Stimulated activated CD8-positive, alpha-beta memory T cell treated with anti-CD3 and anti-CD28 coated beads, Interleukin-12 subunit alpha, Interleukin-12 subunit beta, amount 100 ng/mL, for 4 hours (primary cell): ENCODE measurements at regions not wholly inside any gene's neighbourhood (a gene's known extent, or its start where the extent isn't known, plus 50 kb on each side); places are given as distances from the start of the nearest gene placed in this dataset.
"Not testable (repeated sequence)": the region's sequence is repeated elsewhere in the genome, so short reads cannot be mapped to it uniquely, and the experiment has no call there.

Source experiments
- DNase-seq: peaks from one replicate; pipeline ENCODE4 v3.0.0-alpha.2; 2020; ENCODE audit warnings: low read depth

DNA sequence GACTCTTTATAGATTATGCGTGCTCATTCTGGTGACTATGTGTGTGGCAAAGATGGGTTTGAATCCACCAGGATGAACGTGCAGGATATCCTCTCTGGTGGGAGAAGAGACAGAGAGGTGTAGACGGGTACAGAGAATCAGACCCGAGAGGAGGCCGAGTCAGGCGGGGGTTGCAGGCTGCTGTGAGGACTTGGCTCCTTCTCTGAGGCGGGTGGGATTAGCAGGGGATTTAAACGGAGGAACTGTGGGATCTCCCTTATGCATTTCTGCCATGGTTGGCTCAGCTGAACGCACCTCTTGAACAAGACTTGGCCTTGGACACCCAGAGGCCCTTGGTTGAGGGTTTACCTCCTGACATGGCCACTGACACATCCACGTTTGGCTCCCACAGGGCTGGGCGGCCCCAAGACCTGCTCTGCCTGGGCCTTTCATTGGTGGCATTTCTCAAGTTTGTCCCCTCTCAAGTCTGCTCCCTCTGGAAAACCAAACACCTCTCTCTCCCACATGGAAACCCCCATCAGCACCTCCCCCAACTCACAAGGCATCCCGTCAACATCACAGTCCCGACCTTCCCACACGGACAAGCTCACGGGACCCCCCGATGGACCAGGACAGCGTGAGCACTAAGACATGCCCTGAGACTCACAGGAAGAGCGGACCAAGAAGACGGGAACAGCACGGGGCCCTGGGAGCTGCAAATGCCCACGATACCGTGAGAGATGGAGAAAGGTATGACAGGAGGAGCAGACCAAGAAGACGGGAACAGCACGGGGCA lies 158.3 kb downstream of the RTP5 start:
- DNase-seq, result no peak

DNA sequence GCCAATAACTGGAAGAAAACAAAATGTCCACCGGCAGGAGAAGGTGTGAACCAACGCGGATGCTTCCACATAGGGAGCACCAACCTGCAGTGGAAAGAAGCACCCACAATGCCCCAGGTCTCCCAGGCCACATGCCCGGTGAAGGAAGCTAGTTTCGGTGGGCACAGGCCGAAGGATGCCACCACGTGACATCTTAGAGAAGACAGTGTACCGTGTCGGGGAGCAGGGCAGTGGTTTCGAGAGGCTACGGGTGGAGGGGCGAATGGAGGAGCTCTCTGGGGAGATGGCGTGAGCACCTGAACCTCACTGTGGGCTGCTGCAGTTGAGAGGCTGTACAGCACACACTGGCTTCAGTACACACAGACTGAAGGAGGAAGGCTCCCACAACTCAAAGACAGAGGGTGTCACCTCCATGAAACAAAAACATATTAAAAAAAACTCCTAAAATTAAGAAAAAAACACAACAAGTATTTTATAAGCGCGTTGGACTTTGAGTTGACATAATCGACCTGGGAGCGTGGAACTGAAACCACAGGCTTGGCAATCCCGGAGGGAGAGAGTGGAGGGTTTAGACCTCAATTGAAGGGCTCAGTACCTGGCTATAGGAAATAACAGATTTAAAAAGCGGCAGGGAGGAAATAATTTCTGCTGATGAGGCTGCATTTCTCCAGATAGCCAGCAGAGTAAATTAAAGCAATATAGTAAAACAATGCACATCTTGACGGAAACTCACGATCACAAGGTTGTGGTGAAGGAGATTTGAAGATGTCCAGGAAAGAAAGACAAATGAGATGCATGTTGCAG lies 160.1 kb downstream of the RTP5 start:
- DNase-seq, result no peak

DNA sequence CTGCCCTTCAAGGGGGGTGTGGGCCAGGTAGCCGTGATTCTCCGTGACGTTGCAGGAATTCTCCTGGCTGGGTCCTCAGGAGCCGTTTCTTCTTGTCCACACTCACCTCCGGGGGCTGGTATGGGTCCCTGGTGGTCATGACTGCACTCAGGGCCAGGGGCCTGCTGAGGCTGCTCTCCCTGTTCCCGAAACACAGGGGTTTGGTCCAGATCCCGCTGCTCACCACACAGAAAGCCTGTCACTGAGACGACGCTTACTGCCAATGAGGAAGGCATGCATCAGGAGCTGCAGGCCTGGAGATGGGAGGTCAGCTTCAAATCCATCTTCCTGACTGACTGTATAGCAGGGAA lies 160.7 kb downstream of the RTP5 start:
- no peak for DNase-seq

DNA sequence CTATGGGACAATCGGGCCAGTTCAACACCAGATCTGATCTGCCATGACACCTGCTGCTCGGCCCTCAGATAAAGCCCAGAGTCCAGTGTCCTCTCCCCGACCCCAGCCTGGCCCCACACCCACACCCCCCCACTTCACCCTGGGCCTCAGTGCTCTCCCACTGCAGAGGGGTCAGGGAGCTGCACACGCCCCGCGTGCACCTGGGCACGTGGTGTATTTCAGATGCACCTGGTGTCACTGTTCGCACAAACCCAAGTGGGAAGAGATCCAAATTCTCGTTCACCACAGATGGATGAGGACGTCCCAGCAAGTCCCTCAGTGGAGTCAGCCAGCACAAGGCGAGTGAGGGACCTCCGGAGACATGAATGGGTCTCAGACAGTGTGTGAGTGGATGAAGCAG lies 161.3 kb downstream of the RTP5 start:
- no peak for DNase-seq

DNA sequence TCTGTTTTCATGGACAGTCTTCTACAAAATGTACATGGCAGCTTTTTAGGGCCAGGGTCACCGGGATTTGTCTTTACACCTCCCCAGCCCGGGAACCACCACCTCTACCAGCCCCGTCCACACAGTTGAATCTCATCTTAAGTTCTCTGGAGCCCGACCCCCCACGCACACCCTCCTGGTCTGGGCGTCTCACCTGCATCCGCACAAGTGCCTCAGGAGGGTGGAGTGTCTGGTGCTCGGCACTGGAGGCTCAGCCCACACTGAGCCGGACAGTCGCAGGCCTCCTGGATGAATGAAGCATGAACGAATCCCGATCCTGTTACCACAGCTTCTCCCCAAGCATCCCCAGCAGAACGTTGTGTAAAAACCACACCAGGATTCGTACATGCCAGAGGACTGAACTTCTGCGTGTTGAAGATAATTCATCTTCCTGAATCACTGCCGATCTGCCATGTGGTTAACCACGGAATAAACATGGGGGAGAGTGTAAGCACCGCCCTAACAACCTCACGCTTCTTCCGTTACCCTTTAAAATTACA lies 162.0 kb downstream of the RTP5 start:
- peak; percentile 38 for DNase-seq

DNA sequence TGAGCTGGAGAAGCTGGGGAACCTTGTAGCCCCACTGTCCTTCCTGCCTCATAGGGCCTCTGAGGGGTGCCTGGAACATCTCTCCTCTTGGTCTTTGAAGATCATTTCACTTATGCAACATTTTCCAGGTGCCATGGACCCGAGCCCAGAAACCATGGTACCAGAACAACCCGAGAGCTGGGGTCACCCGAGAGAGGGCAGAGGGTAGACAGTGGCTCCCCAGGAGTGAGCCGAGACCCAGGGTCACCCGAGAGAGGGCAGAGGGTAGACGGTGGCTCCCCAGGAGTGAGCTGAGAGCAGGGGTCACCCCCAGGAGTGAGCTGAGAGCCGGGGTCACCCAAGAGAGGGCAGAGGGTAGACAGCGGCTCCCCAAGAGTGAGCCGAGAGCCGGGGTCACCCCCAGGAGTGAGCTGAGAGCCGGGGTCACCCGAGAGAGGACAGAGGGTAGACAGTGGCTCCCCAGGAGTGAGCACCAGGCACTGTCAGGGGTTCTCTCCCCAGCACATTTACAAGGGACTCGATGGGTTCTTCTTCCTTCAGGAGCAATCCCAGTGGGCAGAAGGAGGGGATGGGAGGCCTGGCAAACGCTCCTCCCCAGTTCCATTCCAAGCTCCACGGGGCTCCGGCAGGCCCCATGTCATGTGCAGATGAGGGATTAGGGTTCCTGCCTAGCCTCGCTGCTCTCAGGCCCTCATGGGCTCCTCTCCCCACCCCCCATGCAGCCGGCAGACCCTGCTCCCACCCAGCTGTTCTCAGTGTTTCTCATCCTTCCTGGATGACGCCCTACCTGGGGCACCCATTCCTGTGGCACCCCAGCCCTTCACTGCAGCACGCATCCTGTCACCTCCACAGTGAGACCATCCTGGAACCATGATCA lies 163.5 kb downstream of the RTP5 start:
- no peak for DNase-seq

DNA sequence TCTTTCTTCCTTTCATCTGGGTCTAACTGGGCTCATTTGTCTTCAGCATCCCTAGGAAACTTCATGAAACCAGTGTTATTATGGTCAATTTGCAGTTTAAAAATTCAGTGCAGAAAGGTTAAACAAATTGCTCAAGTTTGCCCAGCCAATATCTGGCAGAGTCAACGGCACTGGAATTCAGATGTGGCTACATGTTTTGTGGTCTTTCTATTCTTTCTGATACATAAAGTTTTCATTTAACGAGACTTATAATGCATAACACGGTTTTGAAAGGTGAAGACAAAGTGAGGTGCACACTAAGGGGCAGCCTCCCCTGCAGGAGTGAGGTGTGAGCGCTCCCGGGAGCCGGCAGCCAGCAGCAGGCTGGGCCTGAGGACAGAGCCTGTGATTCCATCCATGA lies 164.6 kb downstream of the RTP5 start:
- no peak for DNase-seq

DNA sequence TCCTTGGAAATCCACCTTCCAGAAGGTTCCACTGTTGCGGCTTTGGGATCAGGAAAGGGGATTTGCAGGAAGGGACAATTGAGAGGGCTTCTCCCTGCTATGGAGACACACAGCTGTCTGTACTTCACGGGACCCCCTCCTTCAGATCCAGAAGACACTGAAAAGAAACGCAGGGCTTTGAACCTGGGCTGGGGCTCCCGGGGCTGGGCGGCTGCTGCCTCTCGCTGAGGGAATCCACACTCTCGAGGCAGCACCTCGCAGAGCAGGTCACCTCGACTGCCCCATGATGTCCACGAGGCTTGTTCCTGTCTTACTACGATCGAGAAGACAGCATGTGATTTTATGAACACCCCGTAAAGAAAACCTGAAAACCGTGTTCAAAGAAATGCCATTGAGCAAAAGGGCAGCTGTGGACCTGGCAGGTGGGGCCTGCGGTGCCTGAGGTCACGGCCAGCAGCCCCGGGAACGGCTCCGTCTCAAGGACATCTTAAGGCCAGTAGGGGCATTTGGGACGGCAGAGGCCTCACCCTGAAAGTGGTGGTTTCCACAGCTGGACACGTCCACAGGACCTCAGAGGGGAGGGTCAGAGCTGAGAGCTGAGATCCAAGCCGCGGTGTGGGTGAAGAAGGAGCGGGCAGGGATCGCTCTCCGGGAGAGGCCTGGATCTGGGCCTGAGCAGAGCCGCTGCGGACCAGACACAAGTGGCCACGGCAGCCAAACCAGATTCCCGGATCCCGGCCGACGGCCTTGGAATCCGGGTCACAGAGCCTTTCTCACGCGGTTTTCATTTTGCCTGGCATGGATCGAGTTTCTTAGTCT lies 165.7 kb downstream of the RTP5 start:
- no peak for DNase-seq

DNA sequence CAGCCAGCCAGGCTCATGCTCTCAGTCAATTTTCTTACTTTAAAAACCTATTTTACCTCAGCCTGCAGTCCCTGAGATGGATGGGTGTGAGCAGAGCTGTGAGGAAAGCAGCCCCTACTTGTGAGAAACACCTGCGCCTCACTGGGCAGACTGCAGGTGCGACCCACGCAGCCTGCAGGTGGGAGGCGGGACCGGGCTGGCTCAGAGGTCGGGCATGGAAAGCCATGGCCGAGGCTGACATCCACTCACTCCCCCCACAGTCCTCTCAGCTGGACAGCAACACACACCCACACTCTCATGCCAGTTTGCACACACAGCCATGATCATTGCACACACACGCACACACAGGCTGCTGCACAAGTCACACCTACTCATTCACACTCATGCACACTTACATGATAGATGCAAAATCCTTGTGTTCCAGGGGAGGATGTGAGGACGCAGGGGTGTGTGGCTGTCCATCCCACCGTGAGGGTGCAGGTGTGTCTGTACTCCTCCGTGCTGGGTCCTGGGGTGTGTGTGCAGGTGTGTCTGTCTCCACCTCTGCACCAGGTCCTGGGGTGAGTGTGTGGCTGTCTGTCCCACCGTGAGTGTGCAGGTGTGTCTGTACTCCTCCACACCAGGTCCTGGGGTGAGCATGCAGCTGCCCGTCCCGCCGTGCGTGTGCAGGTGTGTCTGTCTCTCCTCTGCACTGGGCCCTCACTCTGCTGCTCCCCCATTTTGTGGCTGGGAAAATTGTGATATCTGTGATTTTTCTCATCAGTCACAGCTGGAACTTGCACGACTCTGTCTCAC lies 166.5 kb downstream of the RTP5 start:
- DNase-seq, result no peak

DNA sequence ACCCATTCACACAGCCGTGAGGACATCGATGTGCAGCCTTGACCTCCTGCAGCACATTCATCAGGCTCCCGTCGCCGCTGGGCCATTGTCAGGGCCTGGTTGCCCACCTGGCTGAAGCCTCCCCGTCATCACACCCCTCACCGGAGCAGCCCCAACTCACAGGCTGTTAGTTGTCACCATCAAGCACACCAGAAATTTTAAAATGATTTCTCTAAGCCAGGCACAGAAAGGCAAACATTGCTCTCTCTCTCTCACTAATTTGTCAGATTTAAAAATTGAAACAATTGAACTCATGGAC lies 167.1 kb downstream of the RTP5 start:
- no peak for DNase-seq

DNA sequence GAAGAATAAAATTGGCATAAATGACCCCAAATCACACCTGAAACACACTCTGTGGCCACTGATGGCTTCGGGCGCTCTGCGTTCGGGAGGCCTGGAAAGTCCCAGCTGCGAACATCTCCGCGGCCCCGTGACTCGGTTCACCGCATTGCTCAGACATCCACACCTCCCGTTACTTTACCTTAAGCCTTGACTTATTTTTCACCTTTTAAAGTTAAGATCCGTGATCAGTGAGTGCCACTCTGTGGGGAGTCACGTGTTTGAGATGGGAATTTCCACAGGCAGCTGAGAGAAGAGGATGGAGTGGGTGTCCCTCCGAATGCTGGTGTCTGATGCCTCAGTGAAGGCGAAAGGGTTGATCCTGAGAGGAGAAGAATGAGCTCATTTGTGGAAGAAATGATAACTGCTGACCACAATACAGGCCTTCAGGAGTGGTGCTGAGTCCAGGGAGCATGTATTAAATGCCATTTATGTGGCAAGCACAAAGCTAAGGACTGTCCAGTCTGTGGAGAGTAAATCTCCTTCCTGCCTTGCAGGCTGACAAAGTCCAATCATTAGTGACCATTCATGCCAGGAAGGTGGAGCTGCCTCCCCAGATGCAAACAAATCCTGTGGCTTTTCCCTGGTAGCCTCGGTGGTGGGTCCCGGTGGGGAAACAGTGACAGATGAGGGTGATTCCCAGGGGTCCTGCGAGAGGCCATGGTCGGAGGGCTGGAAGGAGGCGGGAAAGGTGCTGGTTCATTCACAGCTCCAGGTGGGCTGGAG lies 168.8 kb downstream of the RTP5 start:
- DNase-seq, result no peak

DNA sequence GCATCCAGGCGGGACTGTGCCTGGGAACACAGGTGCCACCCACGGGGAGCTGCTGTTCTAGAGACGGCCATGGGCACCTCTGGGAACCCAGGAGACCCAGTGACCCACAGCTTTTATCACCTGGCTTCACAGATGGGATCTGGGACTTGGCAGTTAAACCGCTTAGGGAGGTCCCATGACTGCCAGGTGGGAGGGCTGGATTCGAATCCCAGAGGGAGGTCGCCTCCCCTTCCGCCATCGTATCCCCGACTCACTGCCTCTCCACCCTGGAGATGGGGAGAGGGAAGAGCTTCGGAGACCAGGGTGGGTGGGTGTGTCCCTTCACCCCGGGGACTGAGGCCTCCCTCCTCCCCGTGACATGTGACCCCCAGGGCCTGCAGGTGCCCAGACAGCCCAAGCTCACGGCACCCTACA lies 169.4 kb downstream of the RTP5 start:
- DNase-seq, result no peak

DNA sequence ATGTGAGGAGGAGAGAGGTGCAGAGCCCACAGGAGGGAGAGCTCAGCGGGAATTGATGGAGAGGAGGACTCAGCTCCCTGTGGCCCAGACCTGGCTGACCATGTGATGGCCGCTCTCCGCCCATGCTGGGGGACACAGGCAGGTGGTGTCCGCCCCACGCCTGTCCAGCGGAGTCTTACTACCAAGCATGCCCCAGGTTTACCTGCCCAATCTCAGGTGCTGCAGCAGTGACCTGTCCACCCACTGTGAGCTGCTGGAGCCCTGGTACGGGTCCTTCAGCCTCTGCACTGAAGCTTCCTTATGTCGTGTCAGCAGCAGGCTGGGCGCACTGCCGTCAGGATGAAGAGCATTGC lies 170.8 kb downstream of the RTP5 start:
- DNase-seq, result no peak

DNA sequence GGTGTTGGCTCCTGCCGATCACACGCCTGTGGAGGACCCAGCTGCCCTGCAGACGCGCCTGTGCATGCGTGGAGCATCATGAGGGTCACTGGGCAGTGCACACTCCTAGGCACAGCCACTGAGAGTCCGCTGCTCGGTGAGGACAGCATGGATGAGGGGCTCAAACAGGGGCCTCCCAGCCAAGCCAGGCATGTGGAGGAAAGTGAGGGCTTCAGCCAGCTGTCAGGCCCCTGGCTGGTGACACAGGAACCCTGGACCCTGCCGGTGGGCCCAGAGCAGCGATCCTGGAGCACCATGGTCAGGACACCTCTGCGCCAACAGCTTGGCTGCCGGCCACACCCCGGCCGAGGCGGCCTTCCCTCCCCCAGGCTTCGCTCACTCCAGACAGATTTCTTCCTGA lies 171.2 kb downstream of the RTP5 start:
- no peak for DNase-seq

DNA sequence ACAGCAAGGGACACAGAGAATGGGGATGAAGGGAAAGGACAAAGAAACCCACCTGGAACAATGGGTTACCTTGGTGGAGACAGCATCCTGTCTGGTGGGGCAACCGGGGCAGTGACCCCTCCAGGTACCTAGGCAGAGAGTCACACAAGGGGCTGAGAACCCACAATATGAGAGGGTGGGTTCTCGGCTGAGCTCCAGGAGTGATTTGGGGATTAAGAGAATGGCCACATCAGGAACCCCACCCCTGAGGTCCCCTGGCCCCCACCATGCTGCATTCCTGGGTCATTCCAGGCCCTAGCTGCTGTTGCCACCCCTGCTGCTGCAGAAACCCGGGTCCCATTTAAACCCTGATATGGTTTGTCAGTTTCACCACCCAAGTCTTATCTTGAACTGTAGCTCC lies 172.3 kb downstream of the RTP5 start:
- DNase-seq, result no peak

DNA sequence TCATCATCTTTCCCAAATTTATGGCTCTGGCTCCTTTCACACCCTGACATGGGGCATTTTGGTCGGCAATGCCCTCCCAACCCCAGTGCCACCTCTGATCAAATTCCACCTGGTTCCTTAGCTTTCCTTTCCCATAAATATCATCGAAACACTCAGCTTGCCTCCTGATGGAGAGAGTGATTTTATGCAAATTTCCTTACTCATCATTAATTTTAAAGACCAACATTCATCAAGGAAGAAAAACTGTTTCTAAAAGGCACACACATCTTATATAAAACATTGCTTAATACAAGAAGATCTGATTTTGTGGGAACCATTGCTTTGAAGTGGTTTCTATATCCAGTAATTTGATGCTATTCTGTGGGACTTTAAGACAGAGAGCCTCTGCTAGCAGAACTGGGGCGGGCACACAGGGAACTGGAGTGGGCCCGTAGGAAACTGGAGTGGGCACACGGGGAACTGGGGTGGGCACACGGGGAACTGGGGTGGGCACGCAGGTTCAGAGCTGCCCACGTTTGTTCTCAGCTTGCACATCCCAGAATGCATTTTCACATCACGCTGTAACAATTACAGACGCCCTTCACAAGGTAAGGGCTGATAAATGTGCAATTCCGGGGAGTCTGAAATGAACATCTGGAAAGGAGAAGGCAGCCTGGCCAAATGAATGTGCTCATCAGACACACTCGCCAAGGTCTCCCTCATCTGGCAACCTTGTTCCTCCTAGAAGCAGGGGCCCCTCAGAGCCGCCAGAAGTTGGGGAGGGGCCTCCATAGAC lies 174.2 kb downstream of the RTP5 start:
- DNase-seq, result no peak

DNA sequence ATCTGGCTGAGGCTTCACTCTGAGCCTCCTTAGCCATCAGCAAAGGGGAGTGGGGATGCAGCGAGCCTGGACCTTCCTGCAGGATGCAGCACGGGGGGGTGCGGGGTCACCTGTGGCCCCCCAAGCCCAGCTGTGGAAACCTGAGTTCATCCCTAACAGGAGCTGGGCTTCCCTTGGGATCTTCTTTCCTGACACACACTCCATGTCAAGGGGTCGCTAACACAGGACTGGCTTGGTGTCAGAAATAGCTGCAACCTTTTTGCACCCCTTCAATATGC lies 174.7 kb downstream of the RTP5 start:
- DNase-seq, result no peak

DNA sequence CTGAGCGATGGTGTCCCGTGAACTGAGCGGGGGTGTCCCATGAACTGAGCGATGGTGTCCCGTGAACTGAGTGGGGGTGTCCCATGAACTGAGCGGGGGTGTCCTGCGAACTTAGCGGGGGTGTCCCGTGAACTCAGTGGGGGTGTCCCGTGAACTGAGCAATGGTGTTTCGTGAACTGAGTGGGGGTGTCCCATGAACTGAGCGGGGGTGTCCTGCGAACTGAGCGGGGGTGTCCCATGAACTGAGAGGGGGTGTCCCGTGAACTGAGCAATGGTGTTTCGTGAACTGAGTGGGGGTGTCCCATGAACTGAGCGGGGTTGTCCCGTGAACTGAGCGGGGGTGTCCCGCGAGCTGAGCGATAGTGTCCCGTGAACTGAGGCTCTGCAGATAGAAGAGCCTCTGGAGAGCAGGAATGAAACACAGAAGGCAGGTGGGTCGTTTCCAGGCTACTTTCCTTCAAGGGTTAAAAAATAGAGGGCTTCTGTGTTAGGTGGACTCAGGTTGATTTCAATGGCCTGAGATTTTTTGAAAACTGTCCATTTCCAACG lies 176.1 kb downstream of the RTP5 start:
- not testable (repeated sequence) for DNase-seq

DNA sequence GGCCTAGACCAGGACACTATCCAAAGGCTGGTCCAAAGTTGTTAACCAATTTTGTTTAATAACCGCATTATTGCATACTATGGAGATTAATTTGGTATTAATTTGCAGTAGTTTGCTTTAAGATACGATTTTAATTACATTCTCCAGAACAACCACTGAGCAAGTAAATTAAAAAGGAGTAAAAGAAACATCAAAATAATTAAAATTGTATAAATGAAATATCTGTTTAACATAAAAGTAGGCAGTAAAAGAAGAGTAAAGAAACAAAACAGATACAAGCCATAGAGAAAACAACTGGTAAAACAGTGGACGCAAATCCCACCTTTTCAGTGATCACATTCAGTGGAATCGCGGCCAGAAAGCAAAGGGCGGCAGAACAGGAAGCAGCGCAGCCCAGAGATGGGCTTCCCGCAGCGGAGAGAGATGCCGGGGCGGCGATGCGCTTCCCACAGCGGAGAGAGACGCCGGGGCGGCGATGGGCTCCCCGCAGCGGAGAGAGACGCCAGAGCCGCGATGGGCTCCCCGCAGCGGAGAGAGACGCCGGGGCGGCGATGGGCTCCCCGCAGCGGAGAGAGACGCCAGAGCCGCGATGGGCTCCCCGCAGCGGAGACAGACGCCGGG lies 176.8 kb downstream of the RTP5 start:
- DNase-seq, result no peak
